Parathyroid adenoma (tissue), 2 donors: ENCODE measurements at regions not wholly inside any gene's neighbourhood (a gene's known extent, or its start where the extent isn't known, plus 50 kb on each side); places are given as distances from the start of the nearest gene placed in this dataset.

ENCODE experiments used
- H2AFZ ChIP-seq: fragments of 300-600 bp; sonication (generic); one replicate; pipeline ENCODE4 v1.7.0; 2017; ENCODE audit warnings: antibody characterized with exemption, mild to moderate bottlenecking
- H3K27ac ChIP-seq: fragments of 300-600 bp; sonication (generic); one replicate; pipeline ENCODE4 v1.7.0; 2017
- H3K27me3 ChIP-seq: fragments of 300-600 bp; sonication (generic); one replicate; pipeline ENCODE4 v1.7.0; 2017; ENCODE audit warnings: low read length; ENCODE audit not compliant: control insufficient read depth, insufficient read depth
- H3K36me3 ChIP-seq: fragments of 300-600 bp; sonication (generic); one replicate; pipeline ENCODE4 v1.7.0; 2017; ENCODE audit warnings: low read length; ENCODE audit not compliant: control insufficient read depth, insufficient read depth
- H3K4me1 ChIP-seq: fragments of 300-600 bp; sonication (generic); one replicate; pipeline ENCODE4 v1.7.0; 2017; ENCODE audit warnings: control low read depth
- H3K4me2 ChIP-seq: fragments of 300-600 bp; sonication (generic); one replicate; pipeline ENCODE4 v1.7.0; 2017; ENCODE audit warnings: low read length
- H3K4me3 ChIP-seq: fragments of 300-600 bp; sonication (generic); one replicate; pipeline ENCODE4 v1.7.0; 2017; ENCODE audit warnings: low read depth, low read length
- H3K79me2 ChIP-seq: fragments of 300-600 bp; sonication (generic); one replicate; pipeline ENCODE4 v1.7.0; 2017; ENCODE audit warnings: control low read depth
- H3K9ac ChIP-seq: fragments of 300-600 bp; sonication (generic); one replicate; pipeline ENCODE4 v1.7.0; 2017; ENCODE audit warnings: mild to moderate bottlenecking
- H3K9me3 ChIP-seq: fragments of 300-600 bp; sonication (generic); one replicate; pipeline ENCODE4 v1.7.0; 2017; ENCODE audit warnings: low read length; ENCODE audit not compliant: control insufficient read depth
- TF ChIP-seq, protein P1 (sequence below): fragments of 300-600 bp; sonication (generic); IDR thresholded peaks from one replicate; pipeline ENCODE4 v1.7.0; 2017; ENCODE audit warnings: antibody characterized with exemption, mild to moderate bottlenecking
- donor health status: primary hyperparathyroidism.

DNA sequence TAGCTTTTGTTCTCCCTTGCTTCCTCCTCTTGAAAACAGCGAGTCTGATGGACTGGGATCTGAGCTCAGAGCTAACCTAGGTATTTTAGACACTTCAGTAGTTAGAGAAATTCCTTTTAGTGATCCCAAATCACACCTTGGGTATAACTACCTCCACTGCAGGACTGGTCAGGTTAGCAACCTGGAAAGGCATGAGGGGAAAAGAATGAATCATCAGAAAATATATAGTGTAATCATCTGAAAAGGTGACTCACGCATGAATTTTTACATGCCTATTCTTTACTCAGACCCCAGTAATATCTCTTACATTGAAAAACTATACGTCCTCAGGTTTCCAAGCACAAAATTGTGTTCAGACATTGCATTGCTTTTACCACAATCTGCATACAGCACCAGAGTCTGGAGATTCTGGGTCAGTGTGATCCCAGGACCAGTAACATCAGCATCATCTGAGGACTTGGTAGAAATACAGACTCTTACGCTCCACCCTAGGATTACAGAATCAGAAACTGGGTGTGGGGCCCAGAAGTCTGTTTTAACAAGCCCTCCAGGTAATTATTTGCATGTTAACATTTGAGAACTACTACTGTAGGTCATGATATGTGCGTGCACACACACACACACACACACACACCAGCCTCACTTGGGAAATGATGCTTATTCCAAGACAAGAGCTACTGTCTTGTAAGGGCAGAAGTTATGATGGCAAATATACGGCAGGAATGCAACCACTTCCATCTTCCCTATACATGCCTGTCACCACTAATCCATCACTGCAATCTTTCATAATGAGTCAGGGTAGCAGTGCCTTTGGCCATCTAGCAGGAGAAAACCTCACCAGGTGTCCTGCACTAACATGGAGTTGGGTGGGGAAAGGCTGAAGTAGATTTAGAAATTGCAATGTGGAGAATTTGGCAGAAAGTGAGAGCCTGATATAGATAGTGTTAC lies 271.6 kb upstream of the MAP3K1 start:
- Histone ChIP-seq H3K4me3 (no peak overlapping the region), H3K27ac (no peak overlapping the region), H3K27me3 (no peaks in the 10 kb centered on the region), H3K36me3 (no peaks in the 10 kb centered on the region), H3K9me3 (no peaks in the 10 kb centered on the region), H3K4me1 (no peaks in the 10 kb centered on the region), H3K79me2 (no peaks in the 10 kb centered on the region), H3K4me2 (no peak overlapping the region), H2AFZ (no peak overlapping the region), H3K9ac (no peak overlapping the region)
- TF ChIP-seq, protein P1, sequence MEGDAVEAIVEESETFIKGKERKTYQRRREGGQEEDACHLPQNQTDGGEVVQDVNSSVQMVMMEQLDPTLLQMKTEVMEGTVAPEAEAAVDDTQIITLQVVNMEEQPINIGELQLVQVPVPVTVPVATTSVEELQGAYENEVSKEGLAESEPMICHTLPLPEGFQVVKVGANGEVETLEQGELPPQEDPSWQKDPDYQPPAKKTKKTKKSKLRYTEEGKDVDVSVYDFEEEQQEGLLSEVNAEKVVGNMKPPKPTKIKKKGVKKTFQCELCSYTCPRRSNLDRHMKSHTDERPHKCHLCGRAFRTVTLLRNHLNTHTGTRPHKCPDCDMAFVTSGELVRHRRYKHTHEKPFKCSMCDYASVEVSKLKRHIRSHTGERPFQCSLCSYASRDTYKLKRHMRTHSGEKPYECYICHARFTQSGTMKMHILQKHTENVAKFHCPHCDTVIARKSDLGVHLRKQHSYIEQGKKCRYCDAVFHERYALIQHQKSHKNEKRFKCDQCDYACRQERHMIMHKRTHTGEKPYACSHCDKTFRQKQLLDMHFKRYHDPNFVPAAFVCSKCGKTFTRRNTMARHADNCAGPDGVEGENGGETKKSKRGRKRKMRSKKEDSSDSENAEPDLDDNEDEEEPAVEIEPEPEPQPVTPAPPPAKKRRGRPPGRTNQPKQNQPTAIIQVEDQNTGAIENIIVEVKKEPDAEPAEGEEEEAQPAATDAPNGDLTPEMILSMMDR, result no peak

DNA sequence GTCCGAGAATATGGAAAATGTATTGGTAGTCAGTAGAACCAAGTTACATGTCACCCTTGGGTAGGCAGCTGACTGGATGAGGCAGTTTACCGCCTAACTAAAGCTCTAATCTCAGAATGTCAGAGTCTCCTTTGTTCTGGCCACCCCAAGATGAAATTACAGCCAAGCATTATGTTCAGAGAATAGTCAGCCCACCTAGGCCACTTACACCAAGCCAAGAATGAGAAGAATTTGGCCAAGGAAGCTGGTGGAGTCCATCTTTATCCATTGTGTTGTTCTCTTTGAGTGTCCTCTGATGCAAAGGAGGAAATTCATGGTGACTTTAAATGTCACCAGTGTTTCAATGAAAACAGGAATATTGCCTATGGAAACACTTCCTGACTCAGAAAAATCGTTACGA lies 275.1 kb upstream of the MAP3K1 start:
- H3K4me3 ChIP-seq, result no peak overlapping the region
- H2AFZ ChIP-seq, result no peak overlapping the region
- H3K9me3 ChIP-seq, result no peaks in the 10 kb centered on the region
- no peaks in the 10 kb centered on the region for H3K27me3 ChIP-seq
- no peaks in the 10 kb centered on the region for H3K36me3 ChIP-seq
- H3K79me2 ChIP-seq, result no peaks in the 10 kb centered on the region
- no peaks in the 10 kb centered on the region for H3K4me1 ChIP-seq
- H3K27ac ChIP-seq, result no peak overlapping the region
- no peak overlapping the region for H3K4me2 ChIP-seq
- H3K9ac ChIP-seq, result no peak overlapping the region
- TF ChIP-seq, protein P1, result no peak

DNA sequence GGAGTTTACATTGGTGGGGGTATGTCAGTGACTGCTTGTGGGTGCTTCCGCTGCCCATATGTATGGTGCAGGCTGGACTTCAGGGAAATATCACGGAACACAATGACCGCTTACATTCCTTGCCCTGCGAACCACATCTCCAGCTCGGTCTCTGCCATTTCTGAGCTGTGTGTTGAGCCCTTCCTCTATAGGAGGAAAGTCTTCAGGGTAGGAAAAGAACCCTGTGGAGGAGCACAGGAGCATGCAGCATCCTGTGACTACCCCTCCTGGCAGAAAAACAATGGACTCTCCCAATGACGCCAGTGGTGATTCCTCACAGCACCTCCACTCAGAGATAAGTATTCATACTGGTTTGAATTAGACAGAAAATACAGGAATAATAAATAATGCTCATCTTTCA lies 276.8 kb upstream of the MAP3K1 start:
- Histone ChIP-seq H3K27ac (no peak overlapping the region), H3K9me3 (no peaks in the 10 kb centered on the region), H3K4me1 (peaks cover 10% of the 10 kb centered on the region), H3K36me3 (no peaks in the 10 kb centered on the region), H3K4me3 (no peak overlapping the region), H3K79me2 (no peaks in the 10 kb centered on the region), H3K27me3 (no peaks in the 10 kb centered on the region), H2AFZ (no peak overlapping the region), H3K9ac (no peak overlapping the region), H3K4me2 (no peak overlapping the region)
- TF ChIP-seq, protein P1, result no peak

DNA sequence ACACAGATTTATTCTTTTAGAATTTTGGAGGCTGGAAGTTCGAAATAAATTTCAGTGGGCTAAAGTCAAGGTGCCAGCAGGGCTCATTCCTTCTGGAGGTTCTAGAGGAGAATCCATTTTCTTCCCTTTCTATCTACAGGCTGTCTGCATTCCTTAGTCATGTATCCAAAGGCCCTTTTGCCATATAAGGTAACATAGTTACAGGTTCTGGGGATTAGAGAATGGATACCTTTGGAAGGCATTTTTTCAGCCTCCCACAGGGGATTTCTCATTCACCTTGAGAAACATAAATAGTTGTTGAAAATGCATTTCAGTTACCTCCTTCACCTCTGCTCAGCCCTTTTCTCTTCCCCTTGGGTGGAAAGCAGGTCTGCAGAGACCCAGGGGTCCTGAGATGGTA lies 280.0 kb upstream of the MAP3K1 start:
- Histone ChIP-seq H3K79me2 (no peaks in the 10 kb centered on the region), H3K9ac (no peak overlapping the region), H3K36me3 (no peaks in the 10 kb centered on the region), H3K4me1 (peaks cover 10% of the 10 kb centered on the region), H3K9me3 (no peaks in the 10 kb centered on the region), H3K27me3 (no peaks in the 10 kb centered on the region), H3K4me3 (no peak overlapping the region), H3K4me2 (no peak overlapping the region), H2AFZ (no peak overlapping the region), H3K27ac (no peak overlapping the region)
- TF ChIP-seq, protein P1, result no peak
